ENCODE measurements at regions not wholly inside any gene's neighbourhood (a gene's known extent, or its start where the extent isn't known, plus 50 kb on each side); places are given as distances from the start of the nearest gene placed in this dataset.

DNA sequence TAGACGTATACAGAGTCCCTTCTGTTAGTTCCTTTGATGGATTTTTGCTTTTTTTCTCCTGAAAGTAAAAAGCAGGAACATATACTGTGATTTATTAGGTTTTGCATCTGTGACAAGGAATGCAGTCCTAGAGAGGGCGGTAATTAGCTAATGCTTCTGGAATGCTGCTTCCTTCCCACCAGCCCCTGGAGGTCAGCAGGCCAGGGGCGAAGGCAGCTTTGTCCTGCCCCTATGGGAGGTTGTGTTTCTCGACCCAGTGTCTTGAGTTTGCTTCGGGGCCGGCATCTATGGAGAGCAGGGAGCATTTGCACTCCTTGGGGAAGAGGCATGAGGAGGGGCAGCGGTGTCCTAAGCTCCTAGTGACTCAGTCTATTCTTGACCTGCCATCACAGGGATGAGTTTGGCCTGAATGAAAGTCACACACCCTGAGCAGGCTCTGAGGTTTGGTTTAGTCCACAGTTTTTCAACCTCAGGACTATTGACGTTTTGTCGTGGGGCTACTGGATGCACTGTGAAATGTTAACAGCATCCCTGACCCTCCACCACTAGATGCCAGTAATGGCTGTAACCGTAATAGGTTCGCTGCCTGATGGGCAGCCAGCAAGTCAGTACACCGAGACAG, 85.0 kb upstream of the KCNJ15 start:
- TF ChIP-seq, protein P1, sequence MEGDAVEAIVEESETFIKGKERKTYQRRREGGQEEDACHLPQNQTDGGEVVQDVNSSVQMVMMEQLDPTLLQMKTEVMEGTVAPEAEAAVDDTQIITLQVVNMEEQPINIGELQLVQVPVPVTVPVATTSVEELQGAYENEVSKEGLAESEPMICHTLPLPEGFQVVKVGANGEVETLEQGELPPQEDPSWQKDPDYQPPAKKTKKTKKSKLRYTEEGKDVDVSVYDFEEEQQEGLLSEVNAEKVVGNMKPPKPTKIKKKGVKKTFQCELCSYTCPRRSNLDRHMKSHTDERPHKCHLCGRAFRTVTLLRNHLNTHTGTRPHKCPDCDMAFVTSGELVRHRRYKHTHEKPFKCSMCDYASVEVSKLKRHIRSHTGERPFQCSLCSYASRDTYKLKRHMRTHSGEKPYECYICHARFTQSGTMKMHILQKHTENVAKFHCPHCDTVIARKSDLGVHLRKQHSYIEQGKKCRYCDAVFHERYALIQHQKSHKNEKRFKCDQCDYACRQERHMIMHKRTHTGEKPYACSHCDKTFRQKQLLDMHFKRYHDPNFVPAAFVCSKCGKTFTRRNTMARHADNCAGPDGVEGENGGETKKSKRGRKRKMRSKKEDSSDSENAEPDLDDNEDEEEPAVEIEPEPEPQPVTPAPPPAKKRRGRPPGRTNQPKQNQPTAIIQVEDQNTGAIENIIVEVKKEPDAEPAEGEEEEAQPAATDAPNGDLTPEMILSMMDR (conservative IDR thresholded peaks at IDR 0.05; ENCODE audit: low read length) = no peak
- TF ChIP-seq EZH2phosphoT487 (IDR thresholded peaks at IDR 0.05; ENCODE audit: borderline replicate concordance, low read depth, low read length) = no peak

All from OCI-LY7 (cell line).